Smooth muscle cell (in vitro differentiated cells): ENCODE measurements at regions not wholly inside any gene's neighbourhood (a gene's known extent, or its start where the extent isn't known, plus 50 kb on each side); places are given as distances from the start of the nearest gene placed in this dataset.

Experiments
- DNase-seq: peaks from one replicate; lab custom pipeline; 2025; ENCODE audit not compliant: unreplicated experiment; lab: John Stamatoyannopoulos, UW
- H2AFZ ChIP-seq: fragments of 200-600 bp; sonication (generic); 2 replicates; pipeline ENCODE4 v1.6.0; 2016; ENCODE audit warnings: antibody characterized with exemption, low read depth, mild to moderate bottlenecking
- H3F3A ChIP-seq: fragments of 200-600 bp; sonication (generic); 2 replicates; pipeline ENCODE4 v1.6.0; 2017; ENCODE audit warnings: antibody characterized with exemption, low read depth
- H3K27ac ChIP-seq: fragments of 200-600 bp; sonication (generic); 2 replicates; pipeline ENCODE4 v1.5.1; 2016; ENCODE audit warnings: low read depth, mild to moderate bottlenecking
- H3K27me3 ChIP-seq: fragments of 200-600 bp; sonication (generic); 2 replicates; pipeline ENCODE4 v1.6.1; 2016; ENCODE audit warnings: low read depth, mild to moderate bottlenecking
- H3K36me3 ChIP-seq: fragments of 200-600 bp; sonication (generic); 2 replicates; pipeline ENCODE4 v1.5.1; 2016; ENCODE audit warnings: low read depth
- H3K4me1 ChIP-seq: fragments of 200-600 bp; sonication (generic); 2 replicates; pipeline ENCODE4 v1.5.1; 2016; ENCODE audit warnings: low read depth
- H3K4me2 ChIP-seq: fragments of 200-600 bp; sonication (generic); 2 replicates; pipeline ENCODE4 v1.6.0; 2016; ENCODE audit warnings: mild to moderate bottlenecking
- H3K4me3 ChIP-seq: fragments of 200-600 bp; sonication (generic); 2 replicates; pipeline ENCODE4 v1.5.1; 2016; ENCODE audit warnings: mild to moderate bottlenecking
- H3K79me2 ChIP-seq: fragments of 200-600 bp; sonication (generic); 2 replicates; pipeline ENCODE4 v1.6.0; 2016; ENCODE audit warnings: low read depth, mild to moderate bottlenecking
- H3K9ac ChIP-seq: fragments of 200-600 bp; sonication (generic); 2 replicates; pipeline ENCODE4 v1.6.0; 2016; ENCODE audit warnings: low read depth
- H3K9me3 ChIP-seq: fragments of 200-600 bp; sonication (generic); replicated peaks from 2 replicates; pipeline ENCODE4 v1.5.1; 2016; ENCODE audit warnings: low read depth
- H4K20me1 ChIP-seq: fragments of 200-600 bp; sonication (generic); 2 replicates; pipeline ENCODE4 v1.6.0; 2016; ENCODE audit warnings: low read depth
- CTCF ChIP-seq: fragments of 200-600 bp; sonication (generic); IDR thresholded peaks from 2 replicates; pipeline ENCODE4 v1.5.1; 2017; ENCODE audit warnings: borderline replicate concordance, mild to moderate bottlenecking, antibody characterized with exemption; ENCODE audit not compliant: insufficient read depth, poor library complexity, severe bottlenecking
- WGBS: methylation state at CpG from one replicate; pipeline ENCODE4 v1.1.7; 2016; ENCODE audit warnings: low lambda C conversion rate; 5-methylcytosine and 5-hydroxymethylcytosine counted together

DNA sequence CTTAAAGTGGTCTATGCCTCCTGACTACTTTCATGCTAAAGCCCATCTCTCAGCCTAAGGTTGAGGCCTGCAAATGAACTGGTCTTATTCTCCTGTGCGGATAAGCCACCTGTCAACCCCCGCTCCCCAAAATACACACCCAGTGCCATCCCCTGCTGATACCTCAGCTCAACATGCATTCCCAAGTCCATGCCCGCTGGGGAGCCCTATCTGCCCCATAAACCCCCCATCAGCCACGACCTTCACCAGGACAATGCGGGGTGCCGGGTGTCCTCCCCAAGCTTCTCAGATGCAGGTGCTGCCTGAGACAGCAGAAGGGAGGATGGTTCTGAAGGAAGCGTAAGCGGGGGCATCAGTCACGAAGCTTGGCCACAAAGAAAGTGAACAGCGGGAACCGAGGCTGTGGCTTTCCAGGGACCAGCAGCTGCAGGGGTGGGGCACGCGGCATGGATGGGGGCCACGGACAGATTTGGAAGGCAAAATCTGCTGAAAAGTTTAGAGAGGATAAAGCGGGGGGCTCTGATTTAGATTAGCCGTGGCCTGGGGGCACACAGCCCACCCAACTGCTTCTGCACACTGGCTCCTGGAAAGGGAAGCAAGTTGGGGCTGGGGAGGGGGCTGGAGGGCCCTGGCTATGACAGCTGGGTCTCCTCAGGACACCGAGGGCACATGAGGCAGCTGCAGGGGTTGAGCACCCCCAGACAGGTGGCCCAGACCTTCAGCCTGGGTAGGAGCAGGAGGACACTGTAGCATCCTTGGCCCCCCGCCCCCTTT is 1391.9 kb downstream of the TBC1D22A start:
- Histone ChIP-seq H3K36me3 (no peaks in the 10 kb centered on the region), H3K4me2 (no peak overlapping the region), H4K20me1 (no peaks in the 10 kb centered on the region), H3K27me3 (no peaks in the 10 kb centered on the region), H3K27ac (no peak overlapping the region), H3K79me2 (no peaks in the 10 kb centered on the region), H2AFZ (no peak overlapping the region), H3K4me3 (no peak overlapping the region), H3K4me1 (no peaks in the 10 kb centered on the region), H3K9me3 (no peaks in the 10 kb centered on the region), H3F3A (no peaks in the 10 kb centered on the region), H3K9ac (no peak overlapping the region)
- DNase-seq: no peak
- WGBS: 86% methylated on average over 18 of the region's 18 CpGs
- no peak for TF ChIP-seq CTCF

DNA sequence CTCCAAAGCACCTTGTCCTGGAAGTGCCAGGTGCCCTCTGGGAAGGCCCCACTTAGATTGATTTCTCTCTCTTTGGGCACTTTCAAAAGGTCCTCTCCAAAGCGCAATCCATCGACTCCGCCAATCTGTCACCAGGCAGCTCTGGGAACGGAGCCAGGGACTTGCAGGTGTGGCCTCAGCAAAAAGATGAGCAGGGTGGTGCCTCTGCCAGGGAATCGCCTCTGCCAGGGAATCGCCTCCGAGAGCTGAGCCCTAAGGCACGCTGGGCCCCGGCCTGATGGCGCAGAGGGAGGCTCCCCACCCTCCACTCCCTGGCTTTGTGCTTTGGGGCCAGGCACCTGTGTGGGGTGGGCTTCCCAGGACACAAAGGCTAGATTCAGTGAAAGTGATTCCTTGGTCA is 1391.3 kb downstream of the TBC1D22A start:
- Histone ChIP-seq H3K79me2 (no peaks in the 10 kb centered on the region), H3K4me1 (no peaks in the 10 kb centered on the region), H3K36me3 (no peaks in the 10 kb centered on the region), H2AFZ (no peak overlapping the region), H3K4me2 (no peak overlapping the region), H3K4me3 (no peak overlapping the region), H3K9me3 (no peaks in the 10 kb centered on the region), H3F3A (no peaks in the 10 kb centered on the region), H4K20me1 (no peaks in the 10 kb centered on the region), H3K9ac (no peak overlapping the region), H3K27ac (no peak overlapping the region), H3K27me3 (no peaks in the 10 kb centered on the region)
- no peak for TF ChIP-seq CTCF
- DNase-seq: no peak
- WGBS: 91% methylated on average over 10 of the region's 10 CpGs

- H2AFZ ChIP-seq: no peak overlapping the region
- H3K4me2 ChIP-seq: no peak overlapping the region
- no peak overlapping the region for H3K9ac ChIP-seq
- no peaks in the 10 kb centered on the region for H3K79me2 ChIP-seq
- WGBS: 91% methylated on average over 16 of the region's 16 CpGs
- no peaks in the 10 kb centered on the region for H4K20me1 ChIP-seq
- no peak for DNase-seq
- no peaks in the 10 kb centered on the region for H3K27me3 ChIP-seq
- H3K9me3 ChIP-seq: no peaks in the 10 kb centered on the region
- H3K4me1 ChIP-seq: no peaks in the 10 kb centered on the region
- TF ChIP-seq CTCF: no peak
- H3K36me3 ChIP-seq: no peaks in the 10 kb centered on the region
- no peak overlapping the region for H3K27ac ChIP-seq
- H3F3A ChIP-seq: no peaks in the 10 kb centered on the region
- H3K4me3 ChIP-seq: no peak overlapping the region
These were observed 1390.5 kb downstream of the TBC1D22A start for GRCh38 chr22:48152916-48153315.
